ENCODE measurements at regions not wholly inside any gene's neighbourhood (a gene's known extent, or its start where the extent isn't known, plus 50 kb on each side); places are given as distances from the start of the nearest gene placed in this dataset.
"Not testable (repeated sequence)": the region's sequence is repeated elsewhere in the genome, so short reads cannot be mapped to it uniquely, and the experiment has no call there.

GRCh38 chr4:86508436-86508835 lies 85.7 kb upstream of the PTPN13 start:
- Histone ChIP-seq H3K4me1 (no peaks in the 10 kb centered on the region), H3K9me3 (no peaks in the 10 kb centered on the region), H3K36me3 (no peaks in the 10 kb centered on the region), H3K27me3 (no peaks in the 10 kb centered on the region), H3K27ac (no peak overlapping the region), H3K4me3 (no peak overlapping the region)
- FAIRE-seq: no peak
- ATAC-seq: no peak
- DNase-seq: no peak
- 48 to 68% methylated on average over 3 of the region's 3 CpGs for WGBS, 2 donors
- TF ChIP-seq, protein P1, sequence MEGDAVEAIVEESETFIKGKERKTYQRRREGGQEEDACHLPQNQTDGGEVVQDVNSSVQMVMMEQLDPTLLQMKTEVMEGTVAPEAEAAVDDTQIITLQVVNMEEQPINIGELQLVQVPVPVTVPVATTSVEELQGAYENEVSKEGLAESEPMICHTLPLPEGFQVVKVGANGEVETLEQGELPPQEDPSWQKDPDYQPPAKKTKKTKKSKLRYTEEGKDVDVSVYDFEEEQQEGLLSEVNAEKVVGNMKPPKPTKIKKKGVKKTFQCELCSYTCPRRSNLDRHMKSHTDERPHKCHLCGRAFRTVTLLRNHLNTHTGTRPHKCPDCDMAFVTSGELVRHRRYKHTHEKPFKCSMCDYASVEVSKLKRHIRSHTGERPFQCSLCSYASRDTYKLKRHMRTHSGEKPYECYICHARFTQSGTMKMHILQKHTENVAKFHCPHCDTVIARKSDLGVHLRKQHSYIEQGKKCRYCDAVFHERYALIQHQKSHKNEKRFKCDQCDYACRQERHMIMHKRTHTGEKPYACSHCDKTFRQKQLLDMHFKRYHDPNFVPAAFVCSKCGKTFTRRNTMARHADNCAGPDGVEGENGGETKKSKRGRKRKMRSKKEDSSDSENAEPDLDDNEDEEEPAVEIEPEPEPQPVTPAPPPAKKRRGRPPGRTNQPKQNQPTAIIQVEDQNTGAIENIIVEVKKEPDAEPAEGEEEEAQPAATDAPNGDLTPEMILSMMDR (IDR thresholded peaks at IDR 0.05): no peak
- intact Hi-C loops (cut with DNase I): no loop called here

GRCh38 chr4:86511590-86511989 lies 82.5 kb upstream of the PTPN13 start:
- Histone ChIP-seq H3K27ac (no peak overlapping the region), H3K9me3 (no peaks in the 10 kb centered on the region), H3K27me3 (no peaks in the 10 kb centered on the region), H3K36me3 (no peaks in the 10 kb centered on the region), H3K4me1 (no peaks in the 10 kb centered on the region), H3K4me3 (no peak overlapping the region)
- TF ChIP-seq, protein P1 (IDR thresholded peaks at IDR 0.05): no peak
- intact Hi-C loops (cut with DNase I): no loop called here
- no peak for DNase-seq
- no peak for FAIRE-seq
- ATAC-seq: no peak
- WGBS, 2 donors: 89 to 93% methylated on average over 2 of the region's 2 CpGs

GRCh38 chr4:86512631-86513030 lies 81.5 kb upstream of the PTPN13 start:
- Histone ChIP-seq H3K27me3 (no peaks in the 10 kb centered on the region), H3K4me1 (no peaks in the 10 kb centered on the region), H3K27ac (no peak overlapping the region), H3K4me3 (no peak overlapping the region), H3K36me3 (no peaks in the 10 kb centered on the region), H3K9me3 (no peaks in the 10 kb centered on the region)
- no peak for FAIRE-seq
- intact Hi-C loops (cut with DNase I): no loop called here
- DNase-seq: no peak
- no peak for ATAC-seq
- TF ChIP-seq, protein P1 (IDR thresholded peaks at IDR 0.05): no peak

- H3K4me3 ChIP-seq; H3K27me3 ChIP-seq; DNase-seq; H3K9me3 ChIP-seq; ATAC-seq; H3K4me1 ChIP-seq; H3K27ac ChIP-seq; intact Hi-C loops (cut with DNase I); FAIRE-seq; H3K36me3 ChIP-seq: not testable (repeated sequence)
- WGBS, 2 donors: 73 to 79% methylated on average over 1 of the region's 1 CpG
These were observed 78.2 kb upstream of the PTPN13 start for GRCh38 chr4:86515963-86516362.

DNA sequence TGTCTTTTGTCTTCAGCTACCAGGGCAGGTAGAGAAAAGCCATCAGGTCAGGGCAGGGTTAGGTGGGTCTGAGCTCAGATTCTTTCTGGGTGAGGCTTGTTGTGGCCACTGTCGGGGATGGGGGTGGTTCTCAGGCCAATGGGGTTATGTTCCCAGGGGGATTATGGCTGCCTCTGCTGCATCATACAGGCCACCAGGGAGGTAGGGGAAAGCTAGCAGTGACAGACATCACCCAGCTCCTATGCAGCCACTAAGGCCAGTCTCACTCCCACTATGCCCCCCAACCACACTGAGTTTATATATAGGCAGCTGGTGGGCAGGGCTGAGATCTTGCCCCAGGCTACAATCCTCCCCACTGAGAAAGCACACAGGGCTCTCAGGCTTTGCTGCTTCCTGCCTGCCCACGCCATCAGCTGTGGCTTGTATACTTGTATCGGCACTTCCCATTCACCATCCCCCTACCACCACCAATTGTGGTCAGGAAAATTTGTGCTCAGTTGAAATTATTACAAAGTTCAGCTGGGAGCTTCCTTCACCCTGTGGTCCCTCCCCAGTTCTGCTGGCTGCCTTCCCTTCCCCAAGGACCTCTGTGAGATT lies 72.6 kb upstream of the PTPN13 start:
- no peaks in the 10 kb centered on the region for H3K36me3 ChIP-seq

More for the DNA sequence above, 72.6 kb upstream of the PTPN13 start:
- Histone ChIP-seq H3K27me3 (no peaks in the 10 kb centered on the region), H3K9me3 (no peaks in the 10 kb centered on the region), H3K4me1 (no peaks in the 10 kb centered on the region), H3K4me3 (no peak overlapping the region), H3K27ac (no peak overlapping the region)
- TF ChIP-seq, protein P1 (IDR thresholded peaks at IDR 0.05): no peak
- intact Hi-C loops (cut with DNase I): no loop called here
- DNase-seq: no peak
- no peak for ATAC-seq
- 88 to 100% methylated on average over 3 of the region's 3 CpGs for WGBS, 2 donors
- no peak for FAIRE-seq
